ENCODE measurements at regions not wholly inside any gene's neighbourhood (a gene's known extent, or its start where the extent isn't known, plus 50 kb on each side); places are given as distances from the start of the nearest gene placed in this dataset.

GRCh38 chr1:4957027-4957426 lies 302.6 kb downstream of the AJAP1 start:
- Histone ChIP-seq H3K9ac (no peak overlapping the region), H3K27me3 (no peaks in the 10 kb centered on the region), H3F3A (ENCODE audit: low read depth) (no peaks in the 10 kb centered on the region), H2AFZ (replicated peaks) (no peak overlapping the region), H3K4me1 (no peaks in the 10 kb centered on the region), H4K20me1 (ENCODE audit: low read depth) (no peaks in the 10 kb centered on the region), H3K4me3 (no peak overlapping the region), H3K79me2 (ENCODE audit: low read depth) (no peaks in the 10 kb centered on the region), H3K36me3 (no peaks in the 10 kb centered on the region), H3K9me3 (ENCODE audit: low read depth) (peaks cover 6% of the 10 kb centered on the region), H3K27ac (no peak overlapping the region), H3K4me2 (no peak overlapping the region)
- TF ChIP-seq EZH2 (IDR thresholded peaks at IDR 0.05) (no peak), EZH2phosphoT487 (IDR thresholded peaks at IDR 0.05) (no peak), CTCF (IDR thresholded peaks at IDR 0.05) (no peak)
- no peak overlapping the region for H3K4me3 Mint-ChIP-seq
- DNase-seq (ENCODE audit: low spot score), result no peak
- peaks cover 12% of the 10 kb centered on the region for H3K9me3 Mint-ChIP-seq
- H3K27ac Mint-ChIP-seq, result no peak overlapping the region
- H3K36me3 Mint-ChIP-seq, result no peaks in the 10 kb centered on the region
- peaks cover 6% of the 10 kb centered on the region for H3K4me1 Mint-ChIP-seq
- peaks cover 4% of the 10 kb centered on the region for H3K27me3 Mint-ChIP-seq (ENCODE audit: insufficient read depth, low read depth)

- no peak for DNase-seq (ENCODE audit: low spot score)
- peaks cover 6% of the 10 kb centered on the region for H3K9me3 ChIP-seq (ENCODE audit: low read depth)
- Mint-ChIP-seq H3K27ac (no peak overlapping the region), H3K36me3 (no peaks in the 10 kb centered on the region), H3K27me3 (ENCODE audit: insufficient read depth, low read depth) (peaks cover 2% of the 10 kb centered on the region), H3K9me3 (peaks cover 12% of the 10 kb centered on the region), H3K4me3 (no peak overlapping the region), H3K4me1 (no peaks in the 10 kb centered on the region)
- H3K79me2 ChIP-seq (ENCODE audit: low read depth), result no peaks in the 10 kb centered on the region
- TF ChIP-seq EZH2 (IDR thresholded peaks at IDR 0.05) (no peak), EZH2phosphoT487 (IDR thresholded peaks at IDR 0.05) (no peak), CTCF (IDR thresholded peaks at IDR 0.05) (no peak)
- H3K9ac ChIP-seq, result no peak overlapping the region
- no peaks in the 10 kb centered on the region for H4K20me1 ChIP-seq (ENCODE audit: low read depth)
- H3K4me2 ChIP-seq, result no peak overlapping the region
- no peak overlapping the region for H2AFZ ChIP-seq (replicated peaks)
- no peaks in the 10 kb centered on the region for H3K27me3 ChIP-seq
- H3K36me3 ChIP-seq, result no peaks in the 10 kb centered on the region
- H3K4me1 ChIP-seq, result no peaks in the 10 kb centered on the region
- no peak overlapping the region for H3K27ac ChIP-seq
- no peaks in the 10 kb centered on the region for H3F3A ChIP-seq (ENCODE audit: low read depth)
- no peak overlapping the region for H3K4me3 ChIP-seq
These were observed 300.0 kb downstream of the AJAP1 start for GRCh38 chr1:4954392-4954791.

GRCh38 chr1:4951601-4952000 lies 297.2 kb downstream of the AJAP1 start:
- no peaks in the 10 kb centered on the region for H3K4me1 Mint-ChIP-seq
- H3K4me3 Mint-ChIP-seq, result no peak overlapping the region
- no peak for DNase-seq (ENCODE audit: low spot score)
- Histone ChIP-seq H3K27me3 (no peaks in the 10 kb centered on the region), H3K4me3 (no peak overlapping the region), H3K9me3 (ENCODE audit: low read depth) (peaks cover 6% of the 10 kb centered on the region), H3K9ac (no peak overlapping the region), H3K4me2 (no peak overlapping the region), H3K4me1 (no peaks in the 10 kb centered on the region), H3F3A (ENCODE audit: low read depth) (no peaks in the 10 kb centered on the region), H2AFZ (replicated peaks) (no peak overlapping the region), H3K79me2 (ENCODE audit: low read depth) (no peaks in the 10 kb centered on the region), H3K27ac (no peak overlapping the region), H3K36me3 (no peaks in the 10 kb centered on the region), H4K20me1 (ENCODE audit: low read depth) (no peaks in the 10 kb centered on the region)
- H3K27ac Mint-ChIP-seq, result no peak overlapping the region
- no peaks in the 10 kb centered on the region for H3K36me3 Mint-ChIP-seq
- H3K9me3 Mint-ChIP-seq, result peaks cover 12% of the 10 kb centered on the region
- peaks cover 3% of the 10 kb centered on the region for H3K27me3 Mint-ChIP-seq (ENCODE audit: insufficient read depth, low read depth)
- TF ChIP-seq CTCF (IDR thresholded peaks at IDR 0.05) (no peak), EZH2phosphoT487 (IDR thresholded peaks at IDR 0.05) (no peak), EZH2 (IDR thresholded peaks at IDR 0.05) (no peak)

Measured in neural progenitor cell (in vitro differentiated cells).